T-helper 2 cell (primary cell): ENCODE measurements at regions not wholly inside any gene's neighbourhood (a gene's known extent, or its start where the extent isn't known, plus 50 kb on each side); places are given as distances from the start of the nearest gene placed in this dataset.
"Not testable (repeated sequence)": the region's sequence is repeated elsewhere in the genome, so short reads cannot be mapped to it uniquely, and the experiment has no call there.

Source experiments
- DNase-seq, 5 experiments: peaks; one replicate each; pipeline versions ENCODE4 v3.0.0 to v3.0.0-alpha.2; 2012 to 2022

DNA sequence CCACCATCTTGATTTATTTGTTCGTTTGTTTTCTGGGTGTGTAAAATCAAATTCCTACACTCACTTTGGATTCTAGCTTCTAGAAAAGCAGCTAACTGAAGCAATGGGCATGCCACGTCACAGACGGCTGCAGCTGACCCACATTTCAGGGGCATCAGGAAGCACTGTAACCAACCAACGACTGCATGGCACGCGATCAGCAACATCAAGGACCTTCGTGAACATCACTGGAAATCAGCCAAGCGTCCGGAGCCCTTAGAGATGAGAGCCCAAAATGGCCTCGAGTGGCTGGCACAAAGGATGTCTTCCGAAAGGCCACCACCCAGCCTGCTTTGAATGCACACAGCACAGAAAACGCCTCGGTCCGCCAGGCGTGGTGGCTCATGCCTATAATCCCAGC, 191.1 kb downstream of the OLFM1 start:
- no peak for DNase-seq

- no peak for DNase-seq
These were observed 191.9 kb downstream of the OLFM1 start for GRCh38 chr9:135279385-135279784.

GRCh38 chr9:135279834-135280393, 192.4 kb downstream of the OLFM1 start:
- no peak for DNase-seq

DNA sequence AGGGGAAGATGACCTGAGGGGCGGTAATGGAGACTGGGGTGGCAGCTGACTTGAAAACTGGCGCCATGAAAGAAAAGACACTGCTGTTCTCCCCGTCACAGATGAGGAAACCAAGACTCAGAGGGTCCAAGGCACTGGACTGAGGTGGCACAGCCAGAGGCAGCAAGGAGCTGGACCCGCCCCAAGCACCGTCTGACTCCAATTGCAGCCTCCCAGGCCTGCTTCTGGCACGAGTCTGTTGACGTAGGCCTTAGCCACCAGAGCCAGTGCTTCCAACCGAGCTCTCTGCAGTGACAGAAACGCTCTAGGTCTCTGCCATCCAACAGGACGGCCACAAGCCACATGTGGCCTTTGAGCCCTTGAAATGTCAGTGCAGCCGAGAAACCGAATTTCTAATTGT, 193.2 kb downstream of the OLFM1 start:
- no peak for DNase-seq

DNA sequence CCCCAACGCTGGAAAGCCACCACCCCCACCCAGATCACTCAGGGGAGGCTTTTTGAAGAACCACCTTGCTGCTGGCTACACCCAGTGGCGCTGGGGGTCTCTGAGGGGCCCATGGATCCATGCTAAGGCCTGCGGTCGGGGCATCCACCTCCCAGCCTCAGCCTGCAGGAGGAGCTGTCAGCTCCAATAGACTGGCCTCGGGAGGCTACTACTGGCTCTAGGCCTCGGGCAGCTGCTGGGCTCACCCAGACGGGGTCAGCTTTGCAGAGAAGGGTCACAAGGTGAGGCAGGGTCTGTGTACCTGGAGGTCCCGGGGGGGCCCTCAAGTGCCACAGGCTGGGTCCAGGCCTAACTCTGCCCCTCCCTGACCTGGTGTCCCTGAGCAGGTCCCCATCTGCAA, 193.7 kb downstream of the OLFM1 start:
- DNase-seq = no peak

DNA sequence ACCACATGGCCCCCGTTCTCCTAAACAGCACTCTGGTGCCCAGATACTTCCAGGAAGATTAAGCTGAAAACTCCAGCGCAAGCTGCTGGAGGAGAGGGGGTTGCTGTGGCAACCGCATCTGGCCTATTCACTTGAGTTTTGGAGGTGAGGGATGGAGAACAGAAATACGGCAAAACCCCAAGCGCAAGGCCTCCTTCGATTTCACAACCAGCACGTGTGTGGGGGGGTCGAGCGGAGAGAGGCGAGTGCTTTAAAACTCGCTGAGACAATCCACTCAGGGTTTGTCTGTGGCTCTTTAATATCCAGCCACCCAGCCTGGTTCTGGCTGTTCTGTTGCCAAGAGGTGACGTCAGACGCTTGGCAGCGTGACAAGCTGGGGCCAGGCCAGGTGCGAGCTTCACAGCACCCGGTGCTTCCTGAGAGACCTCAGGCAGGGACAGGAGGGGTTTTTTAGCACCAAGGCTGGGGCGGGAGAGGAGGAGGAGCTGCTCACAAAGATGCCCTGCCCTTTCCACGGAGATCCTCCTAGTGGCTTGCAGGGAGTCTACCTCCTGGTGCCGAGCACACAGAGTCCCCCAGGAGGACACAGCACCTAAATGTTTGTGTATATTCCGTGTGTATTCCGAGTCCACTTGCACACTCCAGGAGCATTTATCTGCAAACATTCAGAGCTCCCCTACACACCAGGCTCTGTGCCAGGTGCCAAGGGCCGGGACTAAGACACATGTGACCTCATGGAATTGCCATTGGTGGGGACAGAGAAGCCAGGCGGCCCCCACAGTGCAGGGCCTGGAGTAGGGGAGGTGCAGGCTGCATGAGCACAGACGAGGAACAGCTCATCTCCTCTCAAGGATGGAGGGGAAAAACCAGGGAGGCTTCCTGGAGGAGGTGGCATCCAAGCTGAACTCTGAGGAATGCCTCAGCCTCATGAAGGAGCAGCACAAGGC, 194.6 kb downstream of the OLFM1 start:
- no peak for DNase-seq

DNA sequence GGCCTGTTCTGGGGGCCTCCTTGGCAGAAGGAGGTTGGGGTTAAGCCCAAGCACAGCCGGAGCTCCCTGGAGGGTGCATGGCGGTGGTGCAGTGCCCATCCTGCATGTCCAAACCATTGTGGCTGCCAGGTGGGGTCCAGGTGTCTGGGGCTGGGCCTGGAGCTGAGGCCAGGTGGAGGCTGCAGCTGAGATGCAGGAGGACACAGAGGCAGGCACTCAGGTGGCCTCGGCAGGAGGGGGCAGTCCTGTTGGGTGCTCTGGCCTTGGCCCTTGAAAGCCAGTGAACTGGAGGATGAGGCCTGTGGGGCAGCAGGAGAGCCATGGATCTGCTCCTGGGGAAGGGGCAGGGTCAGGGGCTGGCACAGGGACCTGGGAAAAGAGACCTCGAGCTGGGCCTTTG, 195.3 kb downstream of the OLFM1 start:
- no peak for DNase-seq

- no peak for DNase-seq
These were observed 195.9 kb upstream of the PPP1R26 start for GRCh38 chr9:135283671-135284070.

- DNase-seq = no peak
These were observed 195.0 kb upstream of the PPP1R26 start for GRCh38 chr9:135284386-135285134.

DNA sequence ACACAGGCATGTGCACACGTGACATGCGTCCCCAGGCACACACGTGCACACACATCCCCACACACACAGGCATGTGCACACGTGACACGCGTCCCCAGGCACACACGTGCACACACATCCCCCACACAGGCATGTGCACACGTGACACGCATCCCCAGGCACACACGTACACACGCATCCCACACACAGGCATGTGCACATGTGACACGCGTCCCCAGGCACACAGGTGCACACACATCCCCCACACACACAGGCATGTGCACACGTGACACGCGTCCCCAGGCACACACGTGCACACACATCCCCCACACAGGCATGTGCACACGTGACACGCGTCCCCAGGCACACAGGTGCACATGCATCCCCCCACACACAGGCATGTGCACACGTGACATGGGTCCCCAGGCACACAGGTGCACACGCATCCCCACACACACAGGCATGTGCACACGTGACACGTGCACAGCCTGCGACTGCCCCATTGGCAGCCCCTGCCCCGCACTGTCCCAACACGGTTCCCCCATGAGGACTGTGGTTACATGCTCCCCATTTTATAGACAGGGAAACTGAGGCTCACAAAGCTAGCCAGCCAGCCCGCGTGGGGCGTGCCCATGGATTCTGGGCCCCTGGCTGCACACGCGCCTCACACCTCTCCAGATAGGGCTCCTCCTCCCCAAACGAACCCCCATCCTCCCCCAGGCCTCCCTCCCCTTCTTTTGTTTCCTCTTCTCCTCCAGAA, 193.2 kb upstream of the PPP1R26 start:
- DNase-seq = not testable (repeated sequence)

GRCh38 chr9:135286961-135287360, 192.6 kb upstream of the PPP1R26 start:
- no peak for DNase-seq

DNA sequence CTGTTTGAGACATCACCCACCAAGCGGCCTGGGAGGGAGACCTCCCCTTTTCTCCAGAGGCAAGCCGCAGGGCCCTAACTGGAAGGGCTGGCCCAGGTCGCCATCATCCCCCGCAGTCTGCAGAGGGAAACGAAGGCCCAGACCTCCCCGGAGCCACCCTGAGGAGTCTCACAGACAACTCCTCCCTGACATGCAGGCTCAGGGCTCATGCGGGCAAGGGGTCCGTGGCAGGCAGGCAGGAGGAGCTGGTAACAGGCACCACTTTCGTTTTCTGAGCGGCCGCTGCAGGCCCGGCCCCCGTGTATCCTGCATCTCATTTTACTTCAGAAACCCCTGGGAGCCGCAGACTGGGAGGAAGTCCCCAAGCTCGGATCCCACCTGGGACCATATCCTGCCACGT, 192.0 kb upstream of the PPP1R26 start:
- no peak for DNase-seq

- DNase-seq = no peak
These were observed 191.5 kb upstream of the PPP1R26 start for GRCh38 chr9:135288054-135288453.

- no peak for DNase-seq
These were observed 190.5 kb upstream of the PPP1R26 start for GRCh38 chr9:135289081-135289491.

DNA sequence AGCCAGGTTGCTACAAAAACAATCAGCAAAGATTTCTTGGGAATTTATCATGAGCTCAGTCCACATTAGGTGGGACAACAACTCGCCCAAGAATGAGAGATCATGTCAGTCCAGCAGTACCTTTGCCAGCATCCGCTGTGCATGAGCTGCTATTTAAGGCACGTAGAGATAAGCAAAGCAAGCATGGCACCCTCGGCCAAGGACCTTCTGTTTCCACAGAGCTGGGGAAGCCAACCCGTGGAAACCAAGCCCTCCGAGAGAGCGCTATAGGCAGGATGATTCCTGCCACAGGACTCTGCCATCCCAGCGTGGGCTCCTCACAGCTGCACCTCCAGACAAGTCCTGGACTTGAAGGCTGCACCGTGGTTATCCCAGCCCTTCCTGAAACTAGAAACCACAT, 189.5 kb upstream of the PPP1R26 start:
- no peak for DNase-seq

- DNase-seq = no peak
These were observed 189.0 kb upstream of the PPP1R26 start for GRCh38 chr9:135290566-135290965.

DNA sequence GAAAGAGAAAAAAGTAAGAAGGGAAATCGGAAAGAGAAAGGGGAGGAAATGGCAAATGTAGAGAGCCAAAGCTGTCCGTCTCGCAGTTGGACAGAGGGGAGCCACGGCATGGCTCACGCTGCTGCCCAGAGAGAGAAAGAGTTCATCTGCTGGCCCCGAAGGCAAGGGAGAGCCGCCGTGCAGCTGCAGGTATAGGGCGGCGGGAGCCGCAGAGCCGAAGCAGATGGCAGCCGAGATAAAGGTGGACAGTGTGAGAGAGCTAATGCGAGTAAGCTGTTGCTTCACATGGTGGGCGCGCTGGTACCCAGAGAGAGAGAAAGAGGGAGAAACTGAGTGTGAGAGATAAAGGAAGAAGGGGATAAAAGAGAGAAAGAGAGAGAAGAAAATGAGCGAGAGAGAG, 188.4 kb upstream of the PPP1R26 start:
- no peak for DNase-seq

- DNase-seq = no peak
These were observed 184.7 kb upstream of the PPP1R26 start for GRCh38 chr9:135294836-135295235.

DNA sequence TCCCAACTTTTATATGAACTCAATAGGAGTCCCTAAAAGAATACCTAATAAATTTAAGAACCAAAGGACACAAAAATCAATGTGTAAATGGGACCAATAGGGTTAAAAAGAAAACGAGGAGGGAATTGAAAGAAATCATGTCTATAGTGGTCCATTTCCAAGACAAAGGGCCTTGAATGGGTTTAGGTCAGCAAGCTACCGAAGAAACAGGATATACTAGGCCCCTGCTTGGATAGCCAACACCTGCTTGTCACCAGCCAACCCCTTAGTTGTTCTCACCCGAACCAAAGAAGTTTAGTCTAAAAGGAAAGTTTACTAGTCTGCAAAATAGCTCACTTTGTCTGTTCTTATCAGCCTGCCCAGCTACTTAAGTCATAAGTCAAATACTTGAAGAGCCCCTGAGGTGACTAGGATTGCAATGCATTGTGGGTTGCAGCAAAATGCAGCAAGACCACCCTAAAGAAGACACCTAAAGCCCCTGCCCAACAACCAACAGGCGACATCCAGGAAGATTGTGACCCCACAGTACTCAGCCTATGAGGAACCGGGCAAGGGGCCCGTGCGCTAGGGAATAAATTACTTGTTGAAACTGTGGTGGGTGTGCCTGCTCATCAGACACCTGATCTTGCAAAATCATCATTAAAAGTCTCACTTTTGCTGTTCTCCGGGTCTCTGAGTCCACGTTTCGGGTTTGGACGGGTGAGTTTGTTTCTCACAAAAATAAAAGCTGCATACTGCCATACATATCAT, 183.9 kb upstream of the PPP1R26 start:
- DNase-seq = no peak

DNA sequence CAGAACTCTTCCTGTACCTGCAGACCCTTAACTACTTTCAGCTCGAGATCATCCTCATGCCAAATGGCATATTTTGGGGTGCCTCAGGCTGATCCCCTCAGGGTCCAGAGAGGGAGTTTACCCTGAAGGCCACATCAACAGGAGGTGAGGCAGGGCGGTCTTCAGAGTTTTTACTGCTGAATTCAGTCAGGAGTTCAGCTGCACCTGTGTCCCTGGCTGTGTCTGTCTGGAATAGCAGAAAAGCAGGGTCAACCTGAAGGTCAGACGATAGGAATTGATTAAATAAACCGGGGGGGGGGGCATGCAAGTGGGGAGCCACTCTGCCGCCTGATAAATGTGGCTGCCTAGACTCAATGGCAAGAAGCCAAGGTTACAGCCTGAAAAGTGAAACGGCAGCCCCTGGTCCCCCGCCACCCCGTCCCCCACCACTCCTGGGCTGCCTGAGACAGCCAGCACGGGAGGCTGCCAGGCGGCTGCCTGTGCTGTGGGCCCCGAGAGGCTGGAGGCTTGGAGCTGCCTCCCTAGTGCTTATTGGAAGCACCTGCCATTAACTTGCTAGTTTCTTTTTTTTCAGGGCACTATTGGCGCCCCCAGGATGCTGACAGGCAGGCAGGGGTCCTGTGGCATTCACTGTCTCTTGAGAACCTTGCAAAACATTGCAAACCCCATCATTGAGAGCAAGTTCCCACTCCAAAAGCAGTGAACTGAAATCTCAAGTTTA, 182.7 kb upstream of the PPP1R26 start:
- no peak for DNase-seq

DNA sequence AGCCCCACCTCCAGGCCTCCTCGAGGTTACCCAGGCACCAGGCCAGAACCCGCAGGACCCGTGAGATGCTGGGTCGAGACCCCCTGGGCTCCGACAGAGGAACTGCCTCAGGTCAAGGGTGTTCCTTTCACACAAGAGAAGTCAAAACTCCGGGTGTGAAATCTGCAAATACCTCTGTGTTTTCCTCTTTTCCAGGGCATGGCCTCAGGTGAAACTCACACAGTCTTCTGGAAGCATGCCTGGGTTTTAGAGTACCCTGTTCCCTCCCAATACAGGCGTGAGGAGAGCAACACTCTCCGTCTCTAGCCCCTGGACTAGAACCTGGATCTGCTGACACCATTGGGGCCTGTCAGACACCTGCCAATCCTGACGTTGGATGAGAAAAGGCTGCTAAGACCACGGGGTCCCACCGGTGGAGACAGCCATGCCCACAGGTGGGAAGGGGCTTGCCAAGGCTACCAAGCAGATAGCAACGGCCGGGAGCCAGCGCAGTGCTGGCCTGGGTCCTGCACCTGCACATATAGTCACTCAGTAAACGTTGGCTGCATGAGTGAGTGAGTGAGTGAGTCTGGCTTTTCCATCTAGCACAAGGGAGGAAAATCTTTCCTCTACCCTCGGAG, 182.0 kb upstream of the PPP1R26 start:
- DNase-seq = no peak
